Astrocyte of the hippocampus (primary cell): ENCODE measurements at regions not wholly inside any gene's neighbourhood (a gene's known extent, or its start where the extent isn't known, plus 50 kb on each side); places are given as distances from the start of the nearest gene placed in this dataset.

ENCODE experiments used
- DNase-seq: peaks from one replicate; pipeline ENCODE4 v3.0.0; 2011; ENCODE audit warnings: low read depth, low spot score

DNA sequence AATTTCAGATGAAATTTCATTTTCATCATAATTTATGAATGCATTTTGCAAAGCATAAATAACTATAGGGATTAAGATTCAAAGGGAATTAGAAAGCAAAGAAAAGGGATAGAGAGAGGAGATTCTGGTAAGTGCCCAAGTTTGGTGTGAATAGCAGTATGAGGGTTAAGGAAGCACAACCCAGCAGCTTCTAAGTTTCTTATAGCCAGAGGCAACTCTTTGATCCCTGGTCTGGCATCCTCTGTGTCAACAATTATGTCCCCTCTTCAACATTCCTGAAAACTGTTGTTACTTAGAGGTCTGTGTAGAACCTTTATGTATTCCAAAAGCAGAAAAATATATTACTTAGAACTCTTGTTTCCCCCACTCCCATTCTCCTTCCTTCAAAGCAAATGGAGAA is 171.6 kb upstream of the SATB2 start:
- DNase-seq, result no peak

DNA sequence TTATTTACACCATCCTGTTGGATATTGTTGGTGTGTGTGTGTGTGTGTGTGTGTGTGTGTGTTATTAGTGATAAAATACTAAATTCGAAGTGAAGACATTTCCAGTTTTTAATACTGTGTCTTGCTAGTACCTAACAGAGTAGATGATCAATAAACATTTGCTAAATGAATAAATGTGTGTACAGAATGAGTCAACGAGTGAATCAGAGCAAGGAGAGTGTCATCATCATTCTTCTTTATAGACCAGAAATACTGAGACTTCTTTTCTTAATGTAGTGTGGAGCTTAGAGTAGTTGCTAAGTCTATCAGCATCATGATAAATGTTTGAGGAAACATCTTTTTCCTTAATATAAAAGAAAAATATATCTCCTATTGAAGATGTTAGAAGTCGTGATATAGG is 169.7 kb upstream of the SATB2 start:
- DNase-seq, result no peak

DNA sequence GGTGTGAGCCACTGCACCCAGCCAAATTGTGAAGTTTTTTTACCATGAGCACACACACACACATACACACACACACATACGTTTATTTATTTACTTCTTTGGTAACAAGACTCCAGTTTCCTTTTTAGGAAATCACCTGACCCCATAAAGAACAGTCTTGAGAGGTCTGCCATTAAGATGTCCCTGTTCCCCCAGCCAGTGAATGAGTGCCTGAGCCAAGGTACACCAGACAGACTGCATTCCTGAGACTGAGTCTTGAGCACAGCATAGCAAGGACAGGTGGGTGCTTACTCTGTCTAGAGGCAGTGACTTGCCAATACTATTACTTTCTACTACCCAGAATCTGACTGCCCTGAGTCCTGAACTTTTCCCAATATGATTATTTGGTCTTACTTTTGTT is 167.2 kb upstream of the SATB2 start:
- no peak for DNase-seq

DNA sequence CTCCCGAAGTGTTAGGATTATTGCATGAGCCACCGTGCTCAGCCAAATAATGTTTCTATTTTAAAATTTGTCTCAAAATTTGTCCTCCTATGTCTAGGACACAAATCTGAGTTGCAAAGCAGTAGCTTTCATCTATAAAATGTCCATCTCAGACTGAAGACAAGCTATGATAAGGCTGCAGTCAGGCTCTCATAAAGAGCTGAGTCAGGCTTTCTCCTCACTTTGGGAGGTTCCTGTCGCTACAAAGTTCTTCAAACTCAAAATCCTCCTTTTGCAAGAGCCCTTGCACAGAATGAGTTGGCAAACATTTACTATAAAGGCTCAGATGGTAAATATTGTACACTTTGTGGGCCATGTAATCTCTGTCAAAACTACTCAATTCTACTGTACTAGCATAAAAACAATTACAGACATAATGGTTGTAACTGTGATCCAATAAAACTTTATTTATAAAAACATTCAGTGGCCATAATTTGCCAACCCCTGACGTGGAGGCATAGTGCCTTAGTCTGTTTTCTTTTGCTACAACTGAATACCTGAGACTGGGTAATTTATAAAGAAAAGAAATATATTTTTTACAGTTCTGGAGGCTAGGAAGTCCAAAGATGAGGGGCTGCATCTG is 154.9 kb upstream of the SATB2 start:
- no peak for DNase-seq

DNA sequence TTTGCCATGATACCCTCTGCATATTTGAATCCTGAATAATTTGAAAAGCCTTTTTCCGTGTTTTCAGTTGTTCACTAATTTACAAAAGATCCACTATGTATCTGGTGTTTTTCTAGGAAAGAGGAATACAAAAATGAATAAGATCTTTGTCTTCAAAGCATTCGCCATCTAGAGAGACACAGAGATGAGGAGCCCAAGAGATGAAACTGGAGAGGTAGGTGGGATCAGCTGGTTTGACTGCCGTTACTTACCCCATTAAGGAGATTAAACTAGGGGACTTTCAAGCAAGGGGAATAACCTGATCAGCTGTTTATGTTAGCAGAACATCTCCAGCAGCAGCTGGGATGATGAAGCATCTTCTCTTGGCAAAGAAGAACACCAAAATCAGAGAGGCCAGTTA is 150.2 kb upstream of the SATB2 start:
- no peak for DNase-seq

DNA sequence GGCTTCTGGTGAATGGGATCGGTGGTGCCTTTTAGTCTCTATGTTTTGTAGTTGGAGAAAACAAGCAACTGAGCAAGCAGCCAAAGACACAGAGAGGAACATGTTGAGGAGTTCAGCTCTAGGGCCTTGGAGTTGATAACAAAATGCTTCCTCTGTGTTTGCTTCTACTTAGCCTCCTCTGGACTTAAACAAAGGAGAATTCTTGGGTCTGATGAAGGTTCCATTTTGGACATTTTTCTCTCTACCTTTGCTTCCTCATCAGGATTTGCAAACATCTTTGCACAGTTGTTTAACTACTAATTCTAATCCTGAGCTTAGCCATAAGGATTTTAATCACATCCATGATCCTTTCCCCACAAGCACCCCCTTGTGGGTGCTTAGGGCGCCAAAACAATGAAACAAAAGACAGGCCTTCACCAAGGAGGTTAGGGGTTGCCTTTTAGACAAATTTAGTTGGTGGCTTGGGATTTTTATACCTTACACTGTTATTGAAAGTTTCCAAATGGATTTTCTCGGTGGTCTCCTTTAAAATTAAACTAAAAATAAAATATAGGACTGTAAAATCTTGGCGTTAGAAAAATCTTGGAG is 148.5 kb upstream of the SATB2 start:
- DNase-seq, result no peak

DNA sequence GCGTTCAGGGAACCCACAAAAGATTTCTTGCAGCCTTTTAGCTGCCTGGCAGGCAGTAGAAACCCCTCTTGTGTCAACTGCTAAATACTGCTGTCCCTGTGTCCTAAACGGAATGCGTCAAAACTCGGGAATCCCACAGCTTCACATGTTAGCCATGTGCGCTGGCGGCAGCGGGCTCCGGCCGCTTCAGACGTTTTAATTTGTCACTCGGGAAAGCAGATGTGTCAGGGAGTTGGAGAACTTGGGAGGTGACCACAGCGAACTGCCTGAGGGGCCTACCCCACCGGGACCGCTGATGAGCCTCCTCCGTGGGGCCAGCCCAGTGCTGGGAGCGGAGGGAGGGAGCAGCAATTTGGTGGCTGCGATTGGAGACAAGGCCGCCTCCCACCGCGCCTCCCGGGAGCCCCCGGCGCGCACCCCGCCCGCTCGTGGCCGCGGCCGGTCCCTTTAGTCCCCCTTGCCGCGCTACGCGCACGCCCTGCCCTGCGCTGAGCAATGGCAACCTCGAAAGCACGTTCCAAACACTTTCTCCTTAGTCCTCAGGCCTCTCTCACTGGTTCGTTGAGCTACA is 146.1 kb upstream of the SATB2 start:
- DNase-seq, result peak; percentile 73

DNA sequence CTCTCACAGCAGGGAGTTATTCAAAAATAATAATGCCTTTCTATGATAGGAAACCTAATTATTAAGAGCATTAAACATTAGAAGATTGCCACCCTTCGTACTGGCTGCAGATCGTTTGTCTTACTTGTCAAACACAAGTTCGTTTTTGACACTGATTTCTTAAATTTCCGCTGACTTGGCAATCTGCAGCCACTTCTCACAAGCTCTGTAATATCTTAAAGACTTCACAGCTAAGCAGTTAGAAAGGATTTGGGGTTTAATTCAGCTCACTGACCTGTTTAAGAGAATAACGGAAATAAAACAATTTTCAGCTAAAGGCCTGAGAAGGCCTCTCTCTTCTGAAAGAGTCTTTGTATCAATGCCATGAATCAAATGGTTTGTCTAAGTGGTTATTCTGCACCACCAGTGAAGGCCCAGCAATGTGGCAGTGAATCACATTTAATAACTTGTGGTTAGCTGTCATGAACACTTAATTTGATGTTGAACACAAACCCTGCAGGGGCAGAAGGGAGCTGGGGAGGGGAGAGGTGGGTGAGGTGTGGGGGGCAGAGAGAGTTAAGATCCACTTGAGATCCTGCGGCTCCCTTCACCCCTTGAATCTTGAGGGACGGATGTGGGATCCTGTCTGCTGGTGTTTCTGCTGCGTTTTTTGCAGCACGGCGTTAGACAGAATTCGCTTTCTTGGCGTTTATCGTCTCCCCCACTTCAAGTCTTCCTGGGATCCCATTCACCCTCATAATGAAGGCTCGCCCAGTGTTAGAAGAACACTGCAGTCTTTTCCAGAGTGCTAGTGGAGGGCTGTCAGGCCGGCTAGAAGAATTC is 145.4 kb upstream of the SATB2 start:
- peak; percentile 64 for DNase-seq

DNA sequence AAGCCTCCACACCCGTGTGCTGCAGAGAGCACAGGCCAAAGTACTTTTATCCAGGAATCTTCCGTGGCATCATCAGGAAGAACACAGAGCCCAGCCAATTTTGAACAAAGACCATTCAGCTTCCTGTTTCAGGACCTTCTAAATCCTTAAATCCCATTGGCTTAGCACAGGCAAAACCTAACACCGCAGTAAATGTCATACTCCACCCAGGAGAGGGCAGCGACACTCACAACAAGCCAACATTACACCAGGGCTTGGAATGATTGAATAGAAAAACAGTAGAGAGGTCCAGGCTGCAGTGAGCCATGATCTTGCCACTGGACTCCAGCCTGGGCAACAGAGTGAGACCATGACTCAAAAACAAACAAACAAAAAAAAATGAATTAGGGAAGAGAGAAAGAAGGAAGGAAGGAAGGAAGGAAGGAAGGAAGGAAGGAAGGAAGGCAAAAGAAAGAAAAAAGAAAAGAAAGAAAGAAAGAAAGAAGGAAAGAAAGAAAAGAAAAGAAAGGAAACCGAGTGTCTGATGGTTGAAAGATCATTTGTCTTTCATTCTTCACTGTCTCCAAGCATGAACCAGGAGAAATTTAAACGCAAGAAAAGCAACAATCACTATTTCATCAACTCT is 144.6 kb upstream of the SATB2 start:
- DNase-seq, result peak; percentile 18

DNA sequence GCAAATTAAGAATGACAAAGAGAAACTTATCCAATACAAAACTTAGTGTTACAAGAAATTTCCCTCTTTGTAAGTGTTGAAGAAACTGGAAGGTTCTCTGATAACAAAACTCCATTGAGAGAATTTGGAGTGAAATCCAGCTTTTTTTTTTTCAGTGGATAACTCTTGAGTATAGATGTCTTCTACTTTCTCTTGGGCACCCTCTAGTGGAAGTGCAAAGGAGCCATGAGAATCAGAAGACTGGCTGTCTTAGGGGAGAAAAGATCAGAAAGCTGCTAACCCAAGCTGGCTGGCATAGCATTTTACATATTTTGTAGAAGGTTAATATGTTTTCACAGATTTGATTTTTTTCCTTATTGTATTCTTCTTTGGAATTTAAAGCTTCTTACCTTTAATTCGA is 138.8 kb upstream of the SATB2 start:
- peak; percentile 13 for DNase-seq

DNA sequence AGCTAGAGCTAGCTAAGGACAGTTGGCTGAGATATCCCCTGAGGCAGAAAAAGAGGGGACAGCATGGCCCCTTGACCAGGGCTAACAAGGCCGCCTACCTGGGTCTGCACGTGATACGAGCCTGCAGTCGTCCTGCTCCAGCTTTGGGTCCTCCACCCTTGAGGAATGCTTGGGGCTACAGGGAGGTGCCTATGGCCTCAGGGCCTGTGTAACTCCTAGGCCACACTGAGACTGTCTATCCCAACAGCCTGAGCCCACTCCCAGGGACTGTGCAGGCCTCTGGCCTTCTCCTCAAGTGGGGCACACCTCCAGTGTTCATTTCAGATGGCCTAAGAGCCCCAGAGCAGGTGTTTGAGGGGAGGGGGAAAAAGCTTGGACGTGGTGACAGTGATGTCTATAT is 136.7 kb upstream of the SATB2 start:
- no peak for DNase-seq

DNA sequence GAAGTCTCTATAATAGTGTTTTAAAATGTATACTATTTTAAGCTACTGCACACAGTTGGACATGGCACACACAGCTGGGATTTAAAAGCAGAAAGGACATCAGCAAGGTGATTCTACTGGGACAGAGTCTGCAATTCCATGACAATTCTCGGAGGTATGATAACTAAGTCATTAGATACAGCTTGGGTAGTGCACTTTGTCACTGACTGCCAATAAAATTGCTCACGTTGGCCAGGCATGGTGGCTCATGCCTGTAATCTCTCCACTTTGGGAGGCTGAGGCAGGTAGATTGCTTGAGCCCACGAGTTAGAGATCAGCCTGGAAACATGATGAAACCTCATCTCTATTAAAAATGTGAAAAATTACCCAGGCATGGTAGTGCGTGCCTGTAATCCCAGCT is 134.1 kb upstream of the SATB2 start:
- no peak for DNase-seq

DNA sequence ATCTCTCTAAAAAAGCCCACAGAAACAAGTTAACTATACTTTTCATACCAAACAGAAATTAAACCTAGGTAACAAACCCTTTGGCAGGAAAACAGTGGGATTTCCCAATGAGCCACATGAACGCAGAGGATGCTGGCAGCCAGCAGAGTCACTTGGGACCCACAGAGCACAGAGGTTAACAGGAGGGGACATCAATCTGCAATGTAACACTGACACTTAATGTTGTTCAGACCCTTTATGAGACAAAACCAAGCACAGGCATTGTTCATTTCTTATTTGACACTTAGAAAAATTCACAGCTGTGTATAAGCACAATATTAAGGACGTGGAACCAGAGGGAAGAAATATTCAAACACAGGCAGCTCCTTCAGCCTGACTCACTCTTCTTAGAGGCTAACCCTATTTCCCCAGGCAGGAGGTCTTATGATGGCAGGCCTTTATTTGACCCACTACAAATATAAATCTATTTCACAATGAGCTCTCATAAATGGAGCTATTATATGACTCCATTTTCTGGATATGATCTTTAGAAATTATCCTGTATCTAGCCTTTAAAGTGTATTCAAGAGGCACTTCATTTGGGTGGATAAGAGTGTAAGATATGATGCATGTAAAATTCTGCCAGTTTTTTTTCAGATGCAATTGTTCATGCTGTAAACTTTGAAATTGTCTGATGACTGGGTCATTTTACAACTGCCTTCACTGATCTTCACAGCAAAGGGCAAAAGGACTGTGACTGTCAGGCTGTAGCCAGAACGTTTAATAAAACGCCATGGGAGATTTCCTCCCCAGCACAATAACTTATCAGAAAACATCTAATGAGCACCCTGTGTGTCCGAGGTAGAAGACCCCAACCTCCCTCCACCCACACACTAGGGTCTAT is 132.8 kb upstream of the SATB2 start:
- DNase-seq, result peak; percentile 37

DNA sequence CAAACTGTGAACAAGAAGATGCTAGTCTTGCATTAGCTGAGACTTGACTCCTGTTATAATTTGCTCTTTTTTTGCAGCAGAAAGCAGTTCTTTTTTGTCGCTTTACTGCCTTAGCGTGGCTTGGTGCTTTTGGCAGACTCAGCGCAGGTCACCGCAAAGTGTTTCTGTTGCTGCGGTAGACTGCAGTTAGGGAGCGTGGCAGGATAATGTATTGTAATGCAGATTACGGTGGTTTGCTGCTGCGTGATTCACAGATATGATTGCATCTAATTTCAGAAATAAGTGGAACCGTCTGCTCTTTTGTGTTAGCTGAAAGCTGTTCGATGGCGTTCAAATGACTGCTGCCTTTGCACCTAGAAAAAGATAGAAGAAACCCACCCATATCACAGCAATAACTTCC is 131.6 kb upstream of the SATB2 start:
- peak; percentile 79 for DNase-seq

DNA sequence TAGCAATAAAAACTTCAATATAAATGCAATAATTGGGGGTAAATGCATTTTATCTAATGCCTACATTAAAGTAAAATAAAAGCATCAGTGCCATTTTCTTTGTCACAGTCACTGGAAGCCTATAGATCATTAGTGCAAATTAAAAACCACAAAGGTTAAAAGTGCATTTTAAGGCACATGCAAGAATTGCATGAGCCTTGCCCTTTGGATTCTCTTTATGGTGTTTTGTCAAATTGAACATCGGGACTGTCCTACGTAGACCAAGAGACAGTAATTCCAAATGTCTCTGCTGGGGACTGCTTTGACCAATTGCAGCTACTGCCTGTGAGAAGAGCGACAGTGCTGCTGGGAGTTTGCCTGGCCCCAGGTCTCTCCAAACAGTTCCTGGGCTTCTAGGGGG is 130.3 kb upstream of the SATB2 start:
- DNase-seq, result no peak

DNA sequence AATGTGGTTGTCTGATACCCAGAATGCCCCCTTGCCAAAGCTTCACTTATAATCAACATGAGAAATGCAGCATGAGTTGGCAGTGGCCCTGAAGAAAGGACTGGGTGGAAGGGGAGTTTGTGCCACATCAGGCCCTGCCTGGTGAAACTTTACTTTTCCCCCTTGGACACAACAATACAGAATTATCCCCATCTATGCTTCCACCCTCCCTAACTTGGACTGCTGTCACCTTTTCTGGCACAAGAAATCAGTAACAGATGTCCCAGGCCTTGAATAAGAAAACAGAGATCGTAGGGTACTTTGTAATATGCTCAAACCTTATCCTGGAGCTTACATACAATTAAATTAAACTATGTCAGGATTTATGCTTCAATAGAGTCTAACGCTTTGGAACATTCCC is 128.9 kb upstream of the SATB2 start:
- DNase-seq, result no peak

DNA sequence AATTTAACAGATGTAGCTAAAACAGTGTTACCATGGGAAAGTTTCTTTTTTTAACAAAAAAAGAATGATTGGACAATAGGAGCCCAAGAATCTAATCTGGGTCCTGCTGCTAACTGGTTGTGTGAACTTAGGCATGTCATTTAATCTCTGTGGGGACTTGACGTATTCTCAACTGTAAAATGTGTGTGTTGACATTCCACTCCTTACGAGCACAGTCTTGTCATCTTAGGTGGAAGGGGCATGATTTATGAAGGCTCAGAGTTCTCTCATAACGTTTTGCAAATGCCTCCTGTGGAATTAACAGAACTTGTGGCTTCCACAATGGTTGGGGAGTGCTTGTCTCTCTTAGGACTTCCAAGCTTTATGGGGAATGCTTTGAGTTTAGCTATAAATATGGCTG is 125.9 kb upstream of the SATB2 start:
- no peak for DNase-seq

DNA sequence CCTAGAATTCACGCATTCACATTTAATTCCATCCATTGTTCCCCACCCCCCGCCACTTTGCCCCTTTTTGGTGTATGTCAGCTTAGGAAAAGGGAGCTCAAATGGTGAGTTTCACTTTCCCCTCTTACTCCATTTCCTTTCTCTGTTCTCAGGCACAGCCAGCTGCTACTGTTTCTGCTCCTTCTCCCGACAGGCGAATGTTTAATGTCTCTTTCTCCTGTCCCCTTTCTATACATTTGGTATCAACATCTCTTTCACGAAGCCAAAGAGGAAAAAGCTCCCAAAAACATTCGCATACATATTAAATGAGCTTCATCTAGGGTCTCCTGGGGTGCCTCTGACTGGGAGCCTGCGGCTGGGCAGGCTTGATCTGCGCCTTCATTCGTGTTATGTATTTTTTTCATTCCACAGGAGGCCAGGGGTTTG is 124.2 kb upstream of the SATB2 start:
- DNase-seq, result peak; percentile 52

DNA sequence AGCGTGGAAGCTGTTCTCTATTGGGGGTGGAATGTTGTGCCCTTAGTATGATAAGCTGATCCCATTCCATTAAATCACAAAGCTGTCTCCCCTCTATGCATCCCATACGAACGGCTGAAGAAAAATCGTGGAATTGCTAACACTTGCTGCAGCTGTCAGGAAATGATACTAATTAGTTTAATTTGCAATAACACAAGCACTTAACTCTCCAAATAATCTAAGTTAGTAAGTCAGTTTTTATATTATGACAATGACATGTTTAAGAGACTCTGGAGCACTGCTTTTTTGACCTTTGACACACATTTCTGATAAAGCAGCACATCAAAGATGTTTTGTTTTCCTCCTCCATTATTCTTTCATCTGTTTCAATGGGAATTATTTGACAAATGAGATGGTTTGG is 123.7 kb upstream of the SATB2 start:
- no peak for DNase-seq

DNA sequence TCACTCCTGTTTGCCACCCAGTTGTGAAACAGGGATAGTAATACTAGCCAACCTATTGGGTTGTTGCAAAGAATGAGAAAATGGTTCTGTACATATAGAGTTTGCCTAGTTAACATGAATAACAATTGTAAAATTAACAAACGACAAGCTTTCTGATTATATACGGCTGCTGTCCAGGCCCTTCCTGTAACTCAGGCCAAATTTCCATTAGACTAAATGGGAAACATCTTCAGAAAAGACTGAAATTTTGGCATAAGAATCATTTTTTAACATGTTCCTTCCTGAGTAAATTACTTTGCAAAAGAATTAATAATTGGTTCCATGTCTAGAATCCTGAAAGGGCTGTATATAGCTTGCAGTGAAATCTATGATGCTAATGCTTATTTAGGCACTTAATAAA is 117.7 kb upstream of the SATB2 start:
- no peak for DNase-seq

DNA sequence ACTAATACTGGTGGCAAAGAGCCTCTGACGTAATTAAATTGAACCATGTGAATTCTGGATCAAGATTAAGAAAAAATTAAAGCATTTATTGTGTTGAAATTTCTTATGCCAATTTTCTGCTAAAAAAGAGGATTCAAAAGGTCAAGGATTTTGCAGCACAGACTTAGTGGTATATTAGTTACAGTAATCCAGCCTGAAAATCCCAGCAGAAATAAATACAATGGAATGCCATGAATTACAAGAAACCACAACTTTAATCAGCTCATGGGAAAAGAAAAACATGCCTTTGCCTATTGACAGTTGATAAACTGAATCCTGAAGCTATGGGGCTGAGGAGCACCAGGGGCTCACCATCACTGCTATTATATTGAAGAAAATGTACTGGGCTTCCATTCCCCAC is 114.8 kb upstream of the SATB2 start:
- peak; percentile 43 for DNase-seq
